ENCODE measurements at regions not wholly inside any gene's neighbourhood (a gene's known extent, or its start where the extent isn't known, plus 50 kb on each side); places are given as distances from the start of the nearest gene placed in this dataset.

DNA sequence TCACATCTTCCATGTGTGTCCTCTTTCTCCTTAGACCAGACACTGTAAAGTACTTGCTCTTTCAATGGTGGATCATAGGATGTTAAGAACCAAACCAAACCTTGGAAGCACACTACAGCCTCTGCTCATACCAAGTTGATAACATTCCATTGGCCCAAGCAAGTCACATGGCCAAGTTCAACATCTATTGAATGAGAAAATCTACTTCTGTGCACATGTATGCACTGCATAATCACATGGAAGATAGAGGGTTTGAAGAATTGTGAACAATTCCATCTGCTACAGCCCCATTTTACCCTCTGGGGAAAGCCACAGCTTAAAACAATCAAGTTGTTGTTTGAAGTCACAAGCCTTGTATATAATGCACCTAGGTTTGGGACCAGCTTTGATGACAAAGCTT lies 68.2 kb downstream of the MFAP3 start:
- Histone ChIP-seq H3K9me3 (ENCODE audit: severe bottlenecking) (peaks cover 2% of the 10 kb centered on the region), H3K27ac (ENCODE audit: poor library complexity, severe bottlenecking) (no peak overlapping the region), H3K4me1 (ENCODE audit: insufficient read depth, poor library complexity, severe bottlenecking) (no peaks in the 10 kb centered on the region), H3K27me3 (ENCODE audit: insufficient read depth, poor library complexity, severe bottlenecking) (no peaks in the 10 kb centered on the region), H3K36me3 (ENCODE audit: low read depth) (no peaks in the 10 kb centered on the region), H3K4me3 (ENCODE audit: severe bottlenecking) (no peak overlapping the region)
- no peak for DNase-seq (ENCODE audit: low spot score)
- TF ChIP-seq, protein P1, sequence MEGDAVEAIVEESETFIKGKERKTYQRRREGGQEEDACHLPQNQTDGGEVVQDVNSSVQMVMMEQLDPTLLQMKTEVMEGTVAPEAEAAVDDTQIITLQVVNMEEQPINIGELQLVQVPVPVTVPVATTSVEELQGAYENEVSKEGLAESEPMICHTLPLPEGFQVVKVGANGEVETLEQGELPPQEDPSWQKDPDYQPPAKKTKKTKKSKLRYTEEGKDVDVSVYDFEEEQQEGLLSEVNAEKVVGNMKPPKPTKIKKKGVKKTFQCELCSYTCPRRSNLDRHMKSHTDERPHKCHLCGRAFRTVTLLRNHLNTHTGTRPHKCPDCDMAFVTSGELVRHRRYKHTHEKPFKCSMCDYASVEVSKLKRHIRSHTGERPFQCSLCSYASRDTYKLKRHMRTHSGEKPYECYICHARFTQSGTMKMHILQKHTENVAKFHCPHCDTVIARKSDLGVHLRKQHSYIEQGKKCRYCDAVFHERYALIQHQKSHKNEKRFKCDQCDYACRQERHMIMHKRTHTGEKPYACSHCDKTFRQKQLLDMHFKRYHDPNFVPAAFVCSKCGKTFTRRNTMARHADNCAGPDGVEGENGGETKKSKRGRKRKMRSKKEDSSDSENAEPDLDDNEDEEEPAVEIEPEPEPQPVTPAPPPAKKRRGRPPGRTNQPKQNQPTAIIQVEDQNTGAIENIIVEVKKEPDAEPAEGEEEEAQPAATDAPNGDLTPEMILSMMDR (IDR thresholded peaks at IDR 0.05; ENCODE audit: poor library complexity, severe bottlenecking): no peak
- ATAC-seq (ENCODE audit: low read depth): no peak

DNA sequence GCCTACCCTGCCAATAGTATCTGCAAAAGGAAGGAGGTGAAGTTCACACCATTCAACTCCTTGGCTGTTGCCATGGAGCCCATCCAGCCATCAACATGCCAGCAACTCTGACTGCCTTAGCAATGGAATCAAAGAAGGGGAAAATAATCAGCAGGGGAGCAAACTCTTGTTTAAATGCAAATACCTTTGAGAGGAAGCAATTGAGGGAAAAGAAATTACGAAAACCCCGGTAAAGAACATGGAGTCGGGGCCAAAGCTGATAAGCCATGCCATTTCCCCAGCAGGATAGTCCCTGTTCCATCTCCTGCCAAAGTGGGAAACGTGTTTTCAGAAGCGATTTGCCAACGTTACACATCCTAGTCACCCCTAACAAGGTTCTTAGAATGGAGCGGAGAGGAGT lies 69.0 kb downstream of the MFAP3 start:
- DNase-seq (ENCODE audit: low spot score): no peak
- H3K27ac ChIP-seq (ENCODE audit: poor library complexity, severe bottlenecking): no peak overlapping the region
- no peaks in the 10 kb centered on the region for H3K27me3 ChIP-seq (ENCODE audit: insufficient read depth, poor library complexity, severe bottlenecking)
- H3K9me3 ChIP-seq (ENCODE audit: severe bottlenecking): peaks cover 2% of the 10 kb centered on the region
- no peaks in the 10 kb centered on the region for H3K4me1 ChIP-seq (ENCODE audit: insufficient read depth, poor library complexity, severe bottlenecking)
- H3K4me3 ChIP-seq (ENCODE audit: severe bottlenecking): no peak overlapping the region
- no peak for ATAC-seq (ENCODE audit: low read depth)
- TF ChIP-seq, protein P1 (IDR thresholded peaks at IDR 0.05; ENCODE audit: poor library complexity, severe bottlenecking): no peak
- H3K36me3 ChIP-seq (ENCODE audit: low read depth): no peaks in the 10 kb centered on the region

DNA sequence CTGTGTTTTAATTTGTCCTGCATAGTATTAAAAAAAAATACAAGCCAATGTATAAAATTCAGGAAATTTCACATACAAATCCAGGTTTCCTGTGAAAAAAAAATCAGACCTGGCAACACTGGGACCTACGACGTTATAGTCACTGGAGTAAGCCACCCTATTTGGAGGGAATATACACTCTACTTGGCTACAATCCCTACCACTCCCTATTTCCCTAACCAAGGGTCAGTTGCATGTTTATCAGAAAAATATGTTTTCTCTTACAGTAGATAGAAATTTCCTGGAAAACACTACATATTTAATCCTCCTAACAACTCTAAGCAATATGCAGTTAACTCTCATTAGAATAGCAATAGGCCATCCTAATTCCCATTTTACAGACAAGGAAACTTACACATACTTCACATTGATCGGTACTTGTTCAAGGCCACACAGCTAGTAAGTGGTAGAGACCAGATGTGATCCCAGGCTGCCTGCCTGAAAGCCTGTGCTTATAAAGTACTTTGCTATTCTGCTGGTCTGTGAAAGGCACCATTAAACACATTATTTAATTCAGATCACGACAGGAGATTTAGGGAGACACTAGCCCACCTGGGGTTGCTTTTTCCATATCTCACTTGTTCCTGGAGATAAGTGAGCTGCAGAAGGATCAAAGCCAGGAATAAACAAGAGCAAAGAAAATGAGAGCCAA lies 70.8 kb downstream of the MFAP3 start:
- H3K4me1 ChIP-seq (ENCODE audit: insufficient read depth, poor library complexity, severe bottlenecking): no peaks in the 10 kb centered on the region
- ATAC-seq (ENCODE audit: low read depth) (no peak), DNase-seq (ENCODE audit: low spot score) (no peak)
- TF ChIP-seq, protein P1 (IDR thresholded peaks at IDR 0.05; ENCODE audit: poor library complexity, severe bottlenecking): no peak
- H3K9me3 ChIP-seq (ENCODE audit: severe bottlenecking): peaks cover 2% of the 10 kb centered on the region
- no peak overlapping the region for H3K27ac ChIP-seq (ENCODE audit: poor library complexity, severe bottlenecking)
- no peaks in the 10 kb centered on the region for H3K36me3 ChIP-seq (ENCODE audit: low read depth)
- H3K4me3 ChIP-seq (ENCODE audit: severe bottlenecking): no peak overlapping the region
- H3K27me3 ChIP-seq (ENCODE audit: insufficient read depth, poor library complexity, severe bottlenecking): no peaks in the 10 kb centered on the region

DNA sequence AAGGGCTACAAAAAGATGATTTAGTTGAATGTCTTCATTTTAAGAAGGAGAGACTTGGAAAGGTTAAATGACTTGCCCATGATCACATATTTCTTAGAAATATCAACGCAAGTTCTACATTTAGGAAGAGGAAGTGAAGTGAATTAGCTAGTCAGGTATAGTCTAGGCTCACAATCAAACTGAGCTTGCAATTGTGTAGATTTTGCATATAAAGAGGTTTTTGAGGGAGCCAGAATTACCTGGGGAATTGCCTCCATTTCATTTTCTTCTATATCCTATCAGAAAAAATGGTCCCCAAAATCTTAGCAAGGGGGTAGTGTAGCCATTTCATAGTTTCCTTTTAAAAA lies 71.3 kb downstream of the MFAP3 start:
- H3K4me1 ChIP-seq (ENCODE audit: insufficient read depth, poor library complexity, severe bottlenecking): no peaks in the 10 kb centered on the region
- no peak overlapping the region for H3K27ac ChIP-seq (ENCODE audit: poor library complexity, severe bottlenecking)
- TF ChIP-seq, protein P1 (IDR thresholded peaks at IDR 0.05; ENCODE audit: poor library complexity, severe bottlenecking): no peak
- H3K36me3 ChIP-seq (ENCODE audit: low read depth): no peaks in the 10 kb centered on the region
- no peak for ATAC-seq (ENCODE audit: low read depth)
- no peak for DNase-seq (ENCODE audit: low spot score)
- H3K9me3 ChIP-seq (ENCODE audit: severe bottlenecking): peaks cover 2% of the 10 kb centered on the region
- no peak overlapping the region for H3K4me3 ChIP-seq (ENCODE audit: severe bottlenecking)
- H3K27me3 ChIP-seq (ENCODE audit: insufficient read depth, poor library complexity, severe bottlenecking): no peaks in the 10 kb centered on the region

DNA sequence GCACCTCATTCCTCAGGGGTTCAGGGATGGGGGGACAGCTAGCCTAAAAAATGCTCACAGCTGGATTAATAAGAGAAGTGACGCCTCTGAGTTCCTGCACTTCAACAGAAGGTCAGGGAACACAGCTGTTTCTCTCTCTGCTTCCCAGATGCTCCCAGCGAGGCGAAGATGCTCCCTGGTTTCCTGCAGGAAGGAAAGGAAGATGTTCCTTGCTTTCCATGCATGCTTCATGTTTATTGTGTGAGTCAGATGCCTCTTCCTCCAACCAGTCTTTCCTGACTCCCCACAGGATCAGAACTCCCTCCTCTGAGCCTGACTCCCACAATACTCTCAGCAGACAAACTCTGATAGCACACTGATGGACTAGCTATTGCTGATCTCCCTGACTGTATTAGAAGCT lies 71.9 kb downstream of the MFAP3 start:
- H3K27me3 ChIP-seq (ENCODE audit: insufficient read depth, poor library complexity, severe bottlenecking): no peaks in the 10 kb centered on the region
- H3K4me1 ChIP-seq (ENCODE audit: insufficient read depth, poor library complexity, severe bottlenecking): no peaks in the 10 kb centered on the region
- DNase-seq (ENCODE audit: low spot score): no peak
- no peaks in the 10 kb centered on the region for H3K36me3 ChIP-seq (ENCODE audit: low read depth)
- TF ChIP-seq, protein P1 (IDR thresholded peaks at IDR 0.05; ENCODE audit: poor library complexity, severe bottlenecking): no peak
- H3K27ac ChIP-seq (ENCODE audit: poor library complexity, severe bottlenecking): no peak overlapping the region
- peak; percentile 74; the same call in 2 of the 3 replicates for ATAC-seq (ENCODE audit: low read depth)
- H3K9me3 ChIP-seq (ENCODE audit: severe bottlenecking): peaks cover 2% of the 10 kb centered on the region
- H3K4me3 ChIP-seq (ENCODE audit: severe bottlenecking): no peak overlapping the region

Measured in RWPE2 (cell line).